HUES64 (cell line): ENCODE measurements at regions not wholly inside any gene's neighbourhood (a gene's known extent, or its start where the extent isn't known, plus 50 kb on each side); places are given as distances from the start of the nearest gene placed in this dataset.
"Not testable (repeated sequence)": the region's sequence is repeated elsewhere in the genome, so short reads cannot be mapped to it uniquely, and the experiment has no call there.

Experiments
- H3K27ac ChIP-seq: 2 replicates; pipeline ENCODE4 v1.7.0; 2013; ENCODE audit warnings: low read depth, low read length, inconsistent platforms
- H3K27me3 ChIP-seq: 2 replicates; pipeline ENCODE4 v1.6.1; 2013; ENCODE audit warnings: mild to moderate bottlenecking, low read length; ENCODE audit not compliant: insufficient read depth
- H3K36me3 ChIP-seq: 2 replicates; pipeline ENCODE4 v1.6.1; 2013; ENCODE audit warnings: mild to moderate bottlenecking, low read length; ENCODE audit not compliant: insufficient read depth
- H3K4me1 ChIP-seq: 2 replicates; pipeline ENCODE4 v1.6.1; 2013; ENCODE audit warnings: mild to moderate bottlenecking, low read length, moderate library complexity; ENCODE audit not compliant: insufficient read depth
- H3K4me3 ChIP-seq: 2 replicates; pipeline ENCODE4 v1.5.1; 2013; ENCODE audit warnings: mild to moderate bottlenecking, low read length, moderate library complexity
- H3K9ac ChIP-seq: 2 replicates; pipeline ENCODE4 v1.6.1; 2013; ENCODE audit warnings: mild to moderate bottlenecking, low read depth, low read length
- H3K9me3 ChIP-seq: 2 replicates; pipeline ENCODE4 v1.6.1; 2013; ENCODE audit warnings: low read depth, low read length; ENCODE audit not compliant: insufficient read depth
- WGBS: fragments of 150-250, 120-280 bp; methylation state at CpG from one replicate; pipeline ENCODE4 v1.1.7; 2013; ENCODE audit warnings: missing lambda C conversion rate; 5-methylcytosine and 5-hydroxymethylcytosine counted together

- not testable (repeated sequence) for H3K27ac ChIP-seq, H3K9ac ChIP-seq, H3K9me3 ChIP-seq, H3K36me3 ChIP-seq, H3K4me1 ChIP-seq, H3K4me3 ChIP-seq, H3K27me3 ChIP-seq
- 97% methylated on average over 3 of the region's 3 CpGs for WGBS
These were observed 603.2 kb upstream of the MAP3K7 start for GRCh38 chr6:91190041-91190440.

- WGBS, result 96% methylated on average over 4 of the region's 4 CpGs
- Histone ChIP-seq H3K4me1 (no peaks in the 10 kb centered on the region), H3K9me3 (no peaks in the 10 kb centered on the region), H3K36me3 (no peaks in the 10 kb centered on the region), H3K27ac (no peak overlapping the region), H3K27me3 (no peaks in the 10 kb centered on the region), H3K9ac (no peak overlapping the region), H3K4me3 (no peak overlapping the region)
These were observed 598.2 kb upstream of the MAP3K7 start for GRCh38 chr6:91185072-91185471.

- Histone ChIP-seq H3K27ac (no peak overlapping the region), H3K4me3 (no peak overlapping the region), H3K9ac (no peak overlapping the region), H3K36me3 (no peaks in the 10 kb centered on the region), H3K4me1 (peaks cover 8% of the 10 kb centered on the region; the same call in 1 of the 2 replicates), H3K9me3 (no peaks in the 10 kb centered on the region), H3K27me3 (no peaks in the 10 kb centered on the region)
- WGBS, result 83% methylated on average over 2 of the region's 2 CpGs
These were observed 594.5 kb upstream of the MAP3K7 start for GRCh38 chr6:91181416-91181815.

GRCh38 chr6:91173651-91174050, 586.8 kb upstream of the MAP3K7 start:
- WGBS, result 95% methylated on average over 2 of the region's 3 CpGs

GRCh38 chr6:91173186-91173585, 586.3 kb upstream of the MAP3K7 start:
- H3K9me3 ChIP-seq, result no peaks in the 10 kb centered on the region
- H3K36me3 ChIP-seq, result no peaks in the 10 kb centered on the region
- no peaks in the 10 kb centered on the region for H3K27me3 ChIP-seq
- H3K27ac ChIP-seq, result no peak overlapping the region
- H3K9ac ChIP-seq, result no peak overlapping the region
- 87% methylated on average over 3 of the region's 3 CpGs for WGBS
- peaks cover 49% of the 10 kb centered on the region for H3K4me1 ChIP-seq
- H3K4me3 ChIP-seq, result no peak overlapping the region

More at GRCh38 chr6:91173651-91174050, 586.8 kb upstream of the MAP3K7 start:
- Histone ChIP-seq H3K9me3 (no peaks in the 10 kb centered on the region), H3K9ac (no peak overlapping the region), H3K27me3 (no peaks in the 10 kb centered on the region), H3K36me3 (no peaks in the 10 kb centered on the region), H3K4me3 (no peak overlapping the region), H3K27ac (no peak overlapping the region), H3K4me1 (peaks cover 49% of the 10 kb centered on the region)

- H3K9ac ChIP-seq, result no peak overlapping the region
- H3K36me3 ChIP-seq, result no peaks in the 10 kb centered on the region
- no peaks in the 10 kb centered on the region for H3K9me3 ChIP-seq
- H3K4me3 ChIP-seq, result no peak overlapping the region
- no peak overlapping the region for H3K27ac ChIP-seq
- no peaks in the 10 kb centered on the region for H3K27me3 ChIP-seq
- H3K4me1 ChIP-seq, result peaks cover 45% of the 10 kb centered on the region
- 93% methylated on average over 7 of the region's 7 CpGs for whole genome bisulfite sequencing
These were observed 585.0 kb upstream of the MAP3K7 start for GRCh38 chr6:91171754-91172462.

- H3K9me3 ChIP-seq, result no peaks in the 10 kb centered on the region
- H3K27ac ChIP-seq, result no peak overlapping the region
- 72% methylated on average over 3 of the region's 3 CpGs for WGBS
- H3K36me3 ChIP-seq, result no peaks in the 10 kb centered on the region
- no peaks in the 10 kb centered on the region for H3K27me3 ChIP-seq
- H3K4me1 ChIP-seq, result peaks cover 16% of the 10 kb centered on the region
- H3K9ac ChIP-seq, result no peak overlapping the region
- H3K4me3 ChIP-seq, result no peak overlapping the region
These were observed 581.0 kb upstream of the MAP3K7 start for GRCh38 chr6:91167846-91168245.

- 92% methylated on average over 11 of the region's 11 CpGs for WGBS
- H3K9ac ChIP-seq, result no peak overlapping the region
- no peak overlapping the region for H3K27ac ChIP-seq
- H3K27me3 ChIP-seq, result no peaks in the 10 kb centered on the region
- no peak overlapping the region for H3K4me3 ChIP-seq
- H3K4me1 ChIP-seq, result peaks cover 9% of the 10 kb centered on the region
- H3K9me3 ChIP-seq, result no peaks in the 10 kb centered on the region
- no peaks in the 10 kb centered on the region for H3K36me3 ChIP-seq
These were observed 579.6 kb upstream of the MAP3K7 start for GRCh38 chr6:91166271-91167046.

- Histone ChIP-seq H3K4me1 (no peaks in the 10 kb centered on the region; the same call in 1 of the 2 replicates), H3K36me3 (no peaks in the 10 kb centered on the region), H3K27me3 (no peaks in the 10 kb centered on the region), H3K4me3 (no peak overlapping the region), H3K27ac (no peak overlapping the region), H3K9ac (no peak overlapping the region), H3K9me3 (no peaks in the 10 kb centered on the region)
- 86% methylated on average over 7 of the region's 7 CpGs for WGBS
These were observed 577.2 kb upstream of the MAP3K7 start for GRCh38 chr6:91164105-91164504.

GRCh38 chr6:91161246-91161645, 574.4 kb upstream of the MAP3K7 start:
- Histone ChIP-seq H3K27ac (no peak overlapping the region), H3K27me3 (no peaks in the 10 kb centered on the region), H3K4me1 (peaks cover 9% of the 10 kb centered on the region), H3K36me3 (no peaks in the 10 kb centered on the region), H3K4me3 (no peak overlapping the region), H3K9me3 (no peaks in the 10 kb centered on the region), H3K9ac (no peak overlapping the region)
- WGBS, result 93% methylated on average over 7 of the region's 7 CpGs

- Histone ChIP-seq H3K4me1 (peaks cover 23% of the 10 kb centered on the region), H3K9ac (no peak overlapping the region), H3K9me3 (no peaks in the 10 kb centered on the region), H3K4me3 (no peak overlapping the region), H3K27me3 (no peaks in the 10 kb centered on the region), H3K27ac (no peak overlapping the region), H3K36me3 (no peaks in the 10 kb centered on the region)
- WGBS, result 59% methylated on average over 5 of the region's 5 CpGs
These were observed 568.4 kb upstream of the MAP3K7 start for GRCh38 chr6:91155129-91155785.
